ENCODE measurements at regions not wholly inside any gene's neighbourhood (a gene's known extent, or its start where the extent isn't known, plus 50 kb on each side); places are given as distances from the start of the nearest gene placed in this dataset.

DNA sequence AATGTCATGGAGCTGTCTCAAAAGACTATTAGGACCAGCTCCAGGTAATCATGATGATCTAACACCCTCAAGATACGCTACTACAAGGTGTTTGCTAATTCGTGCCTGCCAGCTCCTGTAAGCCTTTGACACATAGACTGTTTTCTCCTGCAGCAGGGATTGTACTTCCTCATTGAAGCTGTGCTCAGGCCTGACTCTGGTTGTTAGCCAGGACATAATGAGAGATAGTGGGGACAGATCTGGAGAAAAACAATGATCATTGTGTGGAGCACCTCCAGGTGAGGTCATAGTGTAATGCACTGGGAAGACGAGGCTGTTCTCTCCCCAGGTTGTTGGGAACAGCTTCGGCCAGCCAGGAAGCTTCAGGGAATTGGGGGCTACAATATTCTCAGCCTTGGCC, 94.6 kb downstream of the SETD4 start:
- TF ChIP-seq POLR2A (IDR thresholded peaks at IDR 0.05) (no peak), CTCF (IDR thresholded peaks at IDR 0.05) (no peak)

Data from thyroid gland (tissue), 4 donors.